ENCODE measurements at regions not wholly inside any gene's neighbourhood (a gene's known extent, or its start where the extent isn't known, plus 50 kb on each side); places are given as distances from the start of the nearest gene placed in this dataset.

DNA sequence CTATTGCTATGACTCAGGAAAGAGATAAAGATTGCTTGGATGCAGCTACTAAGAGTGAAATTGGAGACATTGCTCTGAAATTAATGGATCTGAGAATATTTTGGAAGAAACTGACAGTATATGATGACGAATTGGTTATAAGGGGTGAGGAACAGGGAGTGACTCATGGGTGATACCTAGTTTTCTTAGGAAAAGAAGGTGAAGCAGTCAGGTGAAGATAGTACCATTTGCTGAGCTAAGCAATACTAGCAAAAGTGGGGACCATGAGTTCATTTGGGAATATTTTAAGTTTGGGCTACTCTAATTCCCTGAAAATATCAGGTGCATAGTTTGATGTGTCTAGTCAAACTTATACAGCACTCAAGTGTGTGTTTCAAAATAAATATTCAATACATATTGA, 260.1 kb upstream of the NFIA start:
- TF ChIP-seq ARNTL (CRISPR knock-in tag; IDR thresholded peaks at IDR 0.05; ENCODE audit: borderline replicate concordance, low read depth): no peak
- no peak for TF ChIP-seq CSDC2 (CRISPR knock-in tag; IDR thresholded peaks at IDR 0.05)
- TF ChIP-seq ESRRG (CRISPR knock-in tag; IDR thresholded peaks at IDR 0.05): no peak
- no peak for ATAC-seq

DNA sequence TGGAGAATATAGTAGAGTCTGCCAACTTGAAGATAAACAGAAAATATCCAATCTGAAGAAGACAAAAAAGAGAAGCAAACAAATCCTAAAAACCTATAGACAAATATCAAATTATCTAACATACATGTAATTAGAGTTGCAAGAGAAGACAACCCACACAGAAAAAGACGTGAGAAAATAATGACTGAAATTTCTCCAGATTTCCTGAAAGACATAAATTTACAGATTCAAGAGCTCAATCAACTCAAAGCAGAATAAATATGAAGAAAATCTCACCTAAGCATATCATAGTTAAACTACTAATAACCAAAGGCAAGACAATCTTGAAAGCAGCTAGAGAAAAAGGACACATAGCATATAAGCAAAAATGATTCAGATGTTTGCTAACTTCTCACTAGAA, 261.2 kb upstream of the NFIA start:
- no peak for ATAC-seq

DNA sequence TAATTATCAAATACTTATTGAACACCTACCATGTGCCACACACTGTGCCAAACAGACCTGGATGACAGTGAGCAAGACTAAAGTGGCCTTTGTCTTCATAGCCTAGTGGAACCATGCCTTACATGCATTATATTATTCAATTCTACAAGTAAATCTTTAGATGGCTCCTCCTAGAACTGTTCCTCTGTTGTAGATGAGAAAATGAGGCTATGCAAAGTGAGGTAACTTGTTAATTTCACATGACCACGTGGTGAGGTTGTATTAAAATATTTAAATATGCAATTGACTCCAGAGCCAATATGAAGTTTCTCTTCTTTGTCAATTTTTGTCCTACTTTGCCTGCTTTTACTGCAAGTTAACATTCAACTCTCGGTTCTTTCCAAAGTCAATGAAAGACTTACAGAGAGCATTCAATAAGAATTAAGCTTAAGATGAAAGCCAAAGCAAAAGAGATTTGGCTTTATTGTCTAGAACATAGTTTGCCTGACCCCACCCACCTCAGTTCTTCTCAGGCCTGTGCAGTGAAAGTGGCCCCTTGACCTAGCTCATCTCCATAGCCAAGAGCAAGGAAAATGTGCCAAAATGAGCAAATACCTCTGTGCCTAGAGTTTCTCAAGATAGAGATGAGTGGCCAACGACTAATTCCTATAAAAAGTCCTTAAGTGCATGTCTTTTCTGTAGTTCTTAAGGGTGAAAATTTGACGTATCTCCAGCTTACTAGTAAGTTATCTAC, 263.2 kb upstream of the NFIA start:
- no peak for ATAC-seq

More for the DNA sequence above, 261.2 kb upstream of the NFIA start:
- TF ChIP-seq TOX (CRISPR knock-in tag; IDR thresholded peaks at IDR 0.05; ENCODE audit: borderline replicate concordance): no peak
- TF ChIP-seq ZNF565 (CRISPR knock-in tag; conservative IDR thresholded peaks at IDR 0.05; ENCODE audit: low read depth): no peak

DNA sequence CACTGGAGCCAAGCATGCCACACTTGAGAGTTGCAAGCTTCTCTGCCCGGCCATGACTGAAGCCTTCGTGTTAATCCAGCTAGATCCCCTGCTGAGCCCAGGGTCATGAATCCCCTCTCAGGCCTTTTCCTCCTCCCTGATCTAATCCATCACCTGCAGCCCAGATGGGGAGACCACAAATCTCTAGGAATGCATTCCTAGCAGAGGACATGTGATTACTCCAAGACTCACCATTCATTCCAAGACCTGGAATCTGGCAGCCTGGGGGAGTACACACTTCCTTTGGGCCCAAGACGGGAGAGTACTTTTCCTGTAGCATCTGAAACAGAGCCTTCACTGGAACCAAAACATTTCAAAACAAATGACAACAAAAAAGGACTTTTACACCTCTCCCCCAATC, 269.3 kb upstream of the NFIA start:
- TF ChIP-seq RARB (CRISPR knock-in tag; IDR thresholded peaks at IDR 0.05) (no peak), PPARA (CRISPR knock-in tag; IDR thresholded peaks at IDR 0.05; ENCODE audit: borderline replicate concordance) (no peak), ESRRG (CRISPR knock-in tag; IDR thresholded peaks at IDR 0.05) (no peak), ZNF70 (CRISPR knock-in tag; IDR thresholded peaks at IDR 0.05) (no peak), GLIS3 (CRISPR knock-in tag; IDR thresholded peaks at IDR 0.05) (no peak), ZNF565 (CRISPR knock-in tag; conservative IDR thresholded peaks at IDR 0.05; ENCODE audit: low read depth) (no peak), ZNF8 (CRISPR knock-in tag; IDR thresholded peaks at IDR 0.05) (no peak), ISL1 (CRISPR knock-in tag; IDR thresholded peaks at IDR 0.05) (no peak), CSDC2 (CRISPR knock-in tag; IDR thresholded peaks at IDR 0.05) (no peak), TCF4 (CRISPR knock-in tag; IDR thresholded peaks at IDR 0.05; ENCODE audit: borderline replicate concordance) (no peak), SNAI2 (CRISPR knock-in tag; IDR thresholded peaks at IDR 0.05) (no peak)
- TF ChIP-seq, protein P1, sequence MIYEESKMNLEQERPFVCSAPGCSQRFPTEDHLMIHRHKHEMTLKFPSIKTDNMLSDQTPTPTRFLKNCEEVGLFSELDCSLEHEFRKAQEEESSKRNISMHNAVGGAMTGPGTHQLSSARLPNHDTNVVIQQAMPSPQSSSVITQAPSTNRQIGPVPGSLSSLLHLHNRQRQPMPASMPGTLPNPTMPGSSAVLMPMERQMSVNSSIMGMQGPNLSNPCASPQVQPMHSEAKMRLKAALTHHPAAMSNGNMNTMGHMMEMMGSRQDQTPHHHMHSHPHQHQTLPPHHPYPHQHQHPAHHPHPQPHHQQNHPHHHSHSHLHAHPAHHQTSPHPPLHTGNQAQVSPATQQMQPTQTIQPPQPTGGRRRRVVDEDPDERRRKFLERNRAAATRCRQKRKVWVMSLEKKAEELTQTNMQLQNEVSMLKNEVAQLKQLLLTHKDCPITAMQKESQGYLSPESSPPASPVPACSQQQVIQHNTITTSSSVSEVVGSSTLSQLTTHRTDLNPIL (CRISPR knock-in tag; IDR thresholded peaks at IDR 0.05; ENCODE audit: low read depth): no peak
- TF ChIP-seq, protein P2, sequence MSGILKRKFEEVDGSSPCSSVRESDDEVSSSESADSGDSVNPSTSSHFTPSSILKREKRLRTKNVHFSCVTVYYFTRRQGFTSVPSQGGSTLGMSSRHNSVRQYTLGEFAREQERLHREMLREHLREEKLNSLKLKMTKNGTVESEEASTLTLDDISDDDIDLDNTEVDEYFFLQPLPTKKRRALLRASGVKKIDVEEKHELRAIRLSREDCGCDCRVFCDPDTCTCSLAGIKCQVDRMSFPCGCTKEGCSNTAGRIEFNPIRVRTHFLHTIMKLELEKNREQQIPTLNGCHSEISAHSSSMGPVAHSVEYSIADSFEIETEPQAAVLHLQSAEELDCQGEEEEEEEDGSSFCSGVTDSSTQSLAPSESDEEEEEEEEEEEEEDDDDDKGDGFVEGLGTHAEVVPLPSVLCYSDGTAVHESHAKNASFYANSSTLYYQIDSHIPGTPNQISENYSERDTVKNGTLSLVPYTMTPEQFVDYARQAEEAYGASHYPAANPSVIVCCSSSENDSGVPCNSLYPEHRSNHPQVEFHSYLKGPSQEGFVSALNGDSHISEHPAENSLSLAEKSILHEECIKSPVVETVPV (CRISPR knock-in tag; IDR thresholded peaks at IDR 0.05): no peak
- no peak for ATAC-seq

More for the DNA sequence above, 263.2 kb upstream of the NFIA start:
- TF ChIP-seq ZFP3 (CRISPR knock-in tag; IDR thresholded peaks at IDR 0.05) (no peak), OSR1 (CRISPR knock-in tag; IDR thresholded peaks at IDR 0.05) (no peak), ESRRG (CRISPR knock-in tag; IDR thresholded peaks at IDR 0.05) (no peak), BACH2 (CRISPR knock-in tag; IDR thresholded peaks at IDR 0.05; ENCODE audit: borderline replicate concordance) (no peak), PPARA (CRISPR knock-in tag; IDR thresholded peaks at IDR 0.05; ENCODE audit: borderline replicate concordance) (no peak), ZC3H10 (CRISPR knock-in tag; IDR thresholded peaks at IDR 0.05) (no peak), ZFP30 (CRISPR knock-in tag; IDR thresholded peaks at IDR 0.05) (no peak), ZNF565 (CRISPR knock-in tag; conservative IDR thresholded peaks at IDR 0.05; ENCODE audit: low read depth) (no peak), RARB (CRISPR knock-in tag; IDR thresholded peaks at IDR 0.05) (no peak), ZNF70 (CRISPR knock-in tag; IDR thresholded peaks at IDR 0.05) (no peak)
- TF ChIP-seq, protein P3, sequence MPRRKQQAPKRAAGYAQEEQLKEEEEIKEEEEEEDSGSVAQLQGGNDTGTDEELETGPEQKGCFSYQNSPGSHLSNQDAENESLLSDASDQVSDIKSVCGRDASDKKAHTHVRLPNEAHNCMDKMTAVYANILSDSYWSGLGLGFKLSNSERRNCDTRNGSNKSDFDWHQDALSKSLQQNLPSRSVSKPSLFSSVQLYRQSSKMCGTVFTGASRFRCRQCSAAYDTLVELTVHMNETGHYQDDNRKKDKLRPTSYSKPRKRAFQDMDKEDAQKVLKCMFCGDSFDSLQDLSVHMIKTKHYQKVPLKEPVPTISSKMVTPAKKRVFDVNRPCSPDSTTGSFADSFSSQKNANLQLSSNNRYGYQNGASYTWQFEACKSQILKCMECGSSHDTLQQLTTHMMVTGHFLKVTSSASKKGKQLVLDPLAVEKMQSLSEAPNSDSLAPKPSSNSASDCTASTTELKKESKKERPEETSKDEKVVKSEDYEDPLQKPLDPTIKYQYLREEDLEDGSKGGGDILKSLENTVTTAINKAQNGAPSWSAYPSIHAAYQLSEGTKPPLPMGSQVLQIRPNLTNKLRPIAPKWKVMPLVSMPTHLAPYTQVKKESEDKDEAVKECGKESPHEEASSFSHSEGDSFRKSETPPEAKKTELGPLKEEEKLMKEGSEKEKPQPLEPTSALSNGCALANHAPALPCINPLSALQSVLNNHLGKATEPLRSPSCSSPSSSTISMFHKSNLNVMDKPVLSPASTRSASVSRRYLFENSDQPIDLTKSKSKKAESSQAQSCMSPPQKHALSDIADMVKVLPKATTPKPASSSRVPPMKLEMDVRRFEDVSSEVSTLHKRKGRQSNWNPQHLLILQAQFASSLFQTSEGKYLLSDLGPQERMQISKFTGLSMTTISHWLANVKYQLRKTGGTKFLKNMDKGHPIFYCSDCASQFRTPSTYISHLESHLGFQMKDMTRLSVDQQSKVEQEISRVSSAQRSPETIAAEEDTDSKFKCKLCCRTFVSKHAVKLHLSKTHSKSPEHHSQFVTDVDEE (CRISPR knock-in tag; IDR thresholded peaks at IDR 0.05): no peak
- TF ChIP-seq, protein P1 (CRISPR knock-in tag; IDR thresholded peaks at IDR 0.05; ENCODE audit: low read depth): no peak
- TF ChIP-seq, protein P4, sequence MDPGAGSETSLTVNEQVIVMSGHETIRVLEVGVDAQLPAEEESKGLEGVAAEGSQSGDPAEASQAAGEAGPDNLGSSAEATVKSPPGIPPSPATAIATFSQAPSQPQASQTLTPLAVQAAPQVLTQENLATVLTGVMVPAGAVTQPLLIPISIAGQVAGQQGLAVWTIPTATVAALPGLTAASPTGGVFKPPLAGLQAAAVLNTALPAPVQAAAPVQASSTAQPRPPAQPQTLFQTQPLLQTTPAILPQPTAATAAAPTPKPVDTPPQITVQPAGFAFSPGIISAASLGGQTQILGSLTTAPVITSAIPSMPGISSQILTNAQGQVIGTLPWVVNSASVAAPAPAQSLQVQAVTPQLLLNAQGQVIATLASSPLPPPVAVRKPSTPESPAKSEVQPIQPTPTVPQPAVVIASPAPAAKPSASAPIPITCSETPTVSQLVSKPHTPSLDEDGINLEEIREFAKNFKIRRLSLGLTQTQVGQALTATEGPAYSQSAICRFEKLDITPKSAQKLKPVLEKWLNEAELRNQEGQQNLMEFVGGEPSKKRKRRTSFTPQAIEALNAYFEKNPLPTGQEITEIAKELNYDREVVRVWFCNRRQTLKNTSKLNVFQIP (CRISPR knock-in tag; IDR thresholded peaks at IDR 0.05; ENCODE audit: borderline replicate concordance, low read depth): no peak
